GM19455 (cell line): ENCODE measurements at regions not wholly inside any gene's neighbourhood (a gene's known extent, or its start where the extent isn't known, plus 50 kb on each side); places are given as distances from the start of the nearest gene placed in this dataset.

ENCODE experiments used
- ATAC-seq: cut with Tn5 transposase; IDR thresholded peaks from one replicate; pipeline ENCODE4 v1.9.1; 2021; ENCODE audit not compliant: unreplicated experiment

GRCh38 chr3:147049305-147049704, 357.0 kb downstream of the ZIC4 start:
- ATAC-seq, result no peak

DNA sequence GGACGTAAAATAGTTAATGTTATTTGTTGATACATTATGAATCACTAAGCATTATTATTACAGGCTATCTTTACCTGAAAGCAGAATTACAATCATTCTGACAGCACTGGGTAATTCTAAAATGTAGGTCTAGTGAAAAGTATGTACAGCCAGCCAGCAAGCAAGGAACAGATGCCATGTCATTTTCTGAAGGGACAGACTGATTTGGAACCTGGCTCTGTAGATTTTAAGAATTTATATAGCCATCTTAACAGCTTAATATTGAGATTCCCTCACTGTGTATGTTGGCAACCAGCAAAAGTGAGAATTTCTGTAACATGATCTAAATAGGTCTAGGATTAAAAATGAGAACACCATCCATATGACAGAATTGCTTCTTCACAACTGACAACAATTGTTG, 359.4 kb downstream of the ZIC4 start:
- no peak for ATAC-seq

GRCh38 chr3:147038481-147038880, 367.9 kb downstream of the ZIC4 start:
- no peak for ATAC-seq

GRCh38 chr3:147034359-147034758, 372.0 kb downstream of the ZIC4 start:
- ATAC-seq, result no peak

- no peak for ATAC-seq
These were observed 376.1 kb downstream of the ZIC4 start for GRCh38 chr3:147030274-147030673.

DNA sequence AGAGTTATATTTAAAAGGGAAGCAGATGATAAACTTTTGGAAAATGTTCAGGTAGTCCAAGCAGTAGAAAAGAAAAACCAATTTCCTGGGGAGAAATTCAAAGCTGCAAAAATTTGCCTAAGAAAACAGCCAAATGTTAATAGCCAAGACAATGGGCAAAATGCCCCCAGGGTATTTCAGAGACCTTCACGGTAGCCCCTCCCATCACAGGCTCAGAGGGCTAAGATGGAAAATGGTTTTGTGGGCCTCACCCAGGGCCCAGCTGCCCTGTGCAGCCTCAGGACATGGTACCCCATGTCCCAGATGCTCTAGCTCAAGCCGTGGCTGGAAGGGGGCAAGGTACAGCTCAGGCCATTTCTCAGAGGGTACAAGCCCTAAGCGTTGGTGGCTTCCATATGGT, 391.0 kb downstream of the ZIC4 start:
- ATAC-seq, result no peak

DNA sequence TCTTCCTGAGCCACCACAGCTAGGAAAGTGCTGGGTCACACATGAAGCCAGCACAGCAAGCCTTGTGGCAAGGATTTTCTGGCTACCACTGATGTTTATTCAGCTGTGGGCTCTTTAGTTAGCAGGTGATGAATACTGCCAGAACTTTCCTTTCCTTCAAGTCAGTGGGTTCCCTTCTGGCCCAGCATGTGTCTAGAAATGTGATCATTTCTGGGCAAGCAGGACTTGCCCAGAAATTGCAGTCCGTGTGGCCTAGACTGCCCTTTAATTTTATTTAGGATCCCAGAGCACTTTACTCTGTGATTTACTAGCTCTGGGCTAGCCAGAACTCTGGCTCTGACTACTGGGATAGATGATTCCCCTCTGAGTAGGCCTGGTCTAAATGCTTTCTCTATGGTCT, 397.5 kb downstream of the ZIC4 start:
- ATAC-seq, result no peak

- no peak for ATAC-seq
These were observed 397.9 kb downstream of the ZIC4 start for GRCh38 chr3:147008458-147008857.

DNA sequence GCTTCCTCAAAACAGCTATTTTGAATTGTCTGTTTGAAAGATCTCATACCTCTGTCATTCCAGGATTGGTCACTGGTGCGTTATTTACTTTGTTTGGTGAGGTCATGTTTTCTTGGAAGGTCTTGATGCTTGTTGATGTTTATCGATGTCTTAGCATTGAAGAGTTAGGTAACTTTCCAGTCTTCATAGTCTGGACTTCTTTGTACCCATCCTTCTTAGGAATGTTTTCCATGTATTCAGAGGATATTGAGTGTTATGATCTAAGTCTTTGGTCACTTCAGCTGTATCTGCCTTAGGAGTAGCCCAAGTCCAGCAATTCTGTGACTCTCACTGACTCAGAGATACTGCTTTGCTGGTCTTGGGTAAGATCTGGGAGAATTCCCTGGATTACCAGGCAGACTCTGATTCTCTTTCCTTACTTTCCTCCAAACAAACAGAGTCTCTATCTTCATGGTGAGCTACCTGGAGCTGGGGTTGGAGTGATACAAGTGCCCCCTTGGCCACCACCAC, 398.6 kb downstream of the ZIC4 start:
- no peak for ATAC-seq

DNA sequence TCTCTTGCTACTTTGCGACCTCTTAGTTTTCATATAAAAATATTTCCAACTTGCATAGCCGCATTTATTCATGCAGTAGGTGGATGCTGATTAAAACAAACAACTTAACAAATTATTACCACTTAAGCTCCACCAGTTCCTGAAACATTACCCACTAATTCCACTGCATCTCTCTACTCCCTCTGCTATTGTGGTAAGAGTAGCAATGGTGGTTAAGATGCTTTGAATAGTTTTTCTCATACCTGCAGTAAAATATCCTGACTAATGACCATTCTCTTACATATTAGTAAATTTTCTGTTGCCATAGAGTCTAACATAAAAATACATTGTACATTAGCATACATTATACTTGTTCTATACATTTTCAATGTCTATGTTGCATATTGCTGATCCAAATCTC, 397.6 kb upstream of the PLSCR5 start:
- ATAC-seq, result no peak

GRCh38 chr3:147000274-147000673, 395.1 kb upstream of the PLSCR5 start:
- no peak for ATAC-seq

GRCh38 chr3:146991907-146992306, 386.8 kb upstream of the PLSCR5 start:
- no peak for ATAC-seq

DNA sequence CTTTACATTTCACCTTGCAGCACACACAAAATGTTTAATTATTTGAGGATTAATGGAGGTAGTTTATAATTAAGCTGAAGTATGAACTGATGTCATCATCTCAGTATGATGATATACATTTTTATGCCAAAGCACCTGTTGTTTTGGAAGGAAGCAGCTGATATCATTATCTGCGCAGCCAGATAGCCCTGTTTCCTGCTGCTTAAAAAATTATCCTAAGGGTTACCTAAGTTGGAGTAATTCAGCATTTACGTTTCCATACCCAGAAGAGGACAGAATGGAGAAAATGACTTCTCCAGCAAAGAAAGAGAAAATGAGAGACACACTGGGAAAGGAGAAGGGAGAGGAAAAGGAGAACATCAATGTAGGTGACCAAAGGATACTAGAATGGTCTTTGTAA, 370.3 kb upstream of the PLSCR5 start:
- no peak for ATAC-seq

- ATAC-seq, result no peak
These were observed 369.9 kb upstream of the PLSCR5 start for GRCh38 chr3:146975032-146975431.

- no peak for ATAC-seq
These were observed 368.9 kb upstream of the PLSCR5 start for GRCh38 chr3:146974001-146974400.

DNA sequence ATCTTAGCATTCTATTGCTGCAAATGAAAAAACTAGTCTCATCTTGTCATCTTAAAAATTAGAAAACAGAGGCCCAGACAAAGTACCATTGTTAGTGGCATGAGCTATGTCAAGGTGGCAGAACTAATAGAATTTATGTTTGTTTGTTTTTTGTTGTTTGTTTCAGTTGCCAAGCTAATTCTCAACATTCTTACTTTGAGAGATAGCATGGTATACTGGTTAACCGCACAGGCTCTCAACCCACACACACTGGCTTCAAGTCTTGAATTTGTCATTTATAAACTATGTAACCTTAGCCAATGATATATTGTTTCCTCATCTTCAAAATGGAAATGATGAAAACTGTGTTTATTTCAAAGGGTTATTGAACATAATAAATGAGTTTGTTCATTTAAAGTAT, 367.6 kb upstream of the PLSCR5 start:
- no peak for ATAC-seq

DNA sequence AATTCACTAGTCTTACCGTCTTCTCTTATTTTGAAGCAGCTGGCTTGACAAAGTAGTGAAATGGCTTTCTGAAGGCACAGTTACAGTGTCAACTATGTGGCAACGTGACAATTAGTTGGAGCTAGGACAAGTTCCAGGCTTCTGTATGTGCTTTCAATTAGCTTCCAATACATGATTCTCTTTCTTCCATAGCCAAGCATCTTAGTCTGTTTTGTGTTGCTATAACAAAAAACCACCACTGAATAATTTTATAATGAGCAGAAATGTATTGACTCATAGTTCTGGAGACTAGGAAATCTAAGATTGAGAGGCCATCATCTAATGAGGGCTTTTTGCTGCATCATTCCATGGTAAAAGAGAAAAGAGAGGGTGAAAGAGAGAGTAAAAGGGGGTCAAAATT, 365.1 kb upstream of the PLSCR5 start:
- ATAC-seq, result no peak

DNA sequence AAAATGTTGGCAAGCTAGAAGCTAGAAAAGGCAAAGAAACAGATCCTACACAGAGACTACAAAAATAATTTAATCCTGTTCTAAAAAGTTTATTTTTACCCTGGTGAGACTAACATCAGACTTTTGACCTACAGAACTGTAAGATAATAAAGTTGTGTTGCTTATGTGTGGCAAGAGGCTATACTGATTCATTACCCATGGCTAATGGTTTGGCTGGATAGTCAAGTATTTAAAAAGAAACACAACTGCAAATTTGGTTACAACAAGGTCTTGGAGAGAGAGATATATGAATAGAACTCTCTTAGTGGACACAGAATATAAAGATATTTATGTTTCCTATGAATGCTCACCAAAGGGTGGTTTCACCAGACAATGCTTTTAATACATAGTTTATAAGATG, 364.2 kb upstream of the PLSCR5 start:
- ATAC-seq, result no peak

- no peak for ATAC-seq
These were observed 363.1 kb upstream of the PLSCR5 start for GRCh38 chr3:146968204-146968651.

DNA sequence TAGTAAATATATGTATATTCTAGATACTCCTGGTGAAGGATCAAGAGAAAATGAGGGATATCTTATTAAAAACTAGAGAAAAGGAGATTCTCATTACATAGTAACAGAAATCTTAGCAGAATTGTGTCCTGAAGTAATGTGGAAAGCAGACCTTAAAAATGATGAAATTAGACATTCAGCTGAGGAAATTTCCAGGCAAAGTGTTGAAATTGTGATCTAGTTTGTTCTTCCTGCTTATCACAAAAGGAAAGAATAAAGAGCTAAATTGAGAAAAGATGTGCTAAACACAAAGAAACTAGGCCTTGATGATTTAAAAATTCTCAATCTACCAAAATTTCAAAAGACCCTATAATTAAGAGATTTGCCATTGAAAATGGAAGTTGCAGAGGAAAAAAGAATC, 362.6 kb upstream of the PLSCR5 start:
- no peak for ATAC-seq

DNA sequence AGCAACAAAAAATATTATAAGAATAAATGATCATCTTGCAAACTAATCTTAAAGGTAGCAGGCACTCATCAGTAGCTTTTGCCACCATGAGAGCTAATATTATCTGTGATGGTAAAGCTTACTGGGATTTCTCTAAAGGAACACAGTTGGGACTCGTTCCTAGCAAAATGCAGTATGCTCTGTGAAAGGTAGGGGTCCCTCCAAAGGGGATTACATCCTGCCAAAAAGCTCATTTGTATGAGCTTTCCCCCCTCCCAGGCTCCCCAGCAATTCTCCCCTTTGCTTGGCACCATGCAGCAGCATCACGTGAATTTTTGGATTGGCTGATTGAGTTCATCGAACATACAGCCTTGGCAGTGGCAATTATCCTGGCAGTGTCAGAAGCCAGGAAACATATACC, 361.0 kb upstream of the PLSCR5 start:
- no peak for ATAC-seq

- no peak for ATAC-seq
These were observed 348.4 kb upstream of the PLSCR5 start for GRCh38 chr3:146953511-146953981.

- no peak for ATAC-seq
These were observed 343.8 kb upstream of the PLSCR5 start for GRCh38 chr3:146948985-146949384.

DNA sequence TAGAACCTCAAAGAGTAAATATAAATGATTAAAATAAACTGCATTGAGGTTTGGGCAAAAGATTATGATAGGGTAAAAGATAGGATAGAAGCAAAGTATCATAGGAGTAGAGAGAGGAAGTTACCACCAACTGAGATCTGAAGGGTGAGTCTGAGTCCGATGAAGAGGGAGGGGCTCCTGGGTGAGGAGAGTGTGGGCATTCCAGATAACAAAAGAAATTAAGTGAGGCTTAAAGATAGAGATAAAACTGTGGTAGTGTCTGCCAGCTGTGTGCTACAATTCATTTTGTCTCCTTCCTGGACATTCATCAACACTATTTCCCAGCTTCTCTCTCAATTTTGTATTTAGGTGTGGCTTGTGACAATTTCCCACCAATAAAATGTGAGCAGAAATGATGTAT, 343.0 kb upstream of the PLSCR5 start:
- no peak for ATAC-seq
